Epithelial cell of proximal tubule (primary cell): ENCODE measurements at regions not wholly inside any gene's neighbourhood (a gene's known extent, or its start where the extent isn't known, plus 50 kb on each side); places are given as distances from the start of the nearest gene placed in this dataset.

Source experiments
- DNase-seq: peaks from one replicate; pipeline ENCODE4 v3.0.0-alpha.2; 2011; ENCODE audit warnings: low read depth
- H3K4me3 ChIP-seq: 2 replicates; pipeline ENCODE4 v1.5.1; 2011; ENCODE audit warnings: low read depth, mild to moderate bottlenecking, low read length
- CTCF ChIP-seq: conservative IDR thresholded peaks from 2 replicates; pipeline ENCODE4 v1.5.1; 2012; ENCODE audit warnings: low read depth, mild to moderate bottlenecking, low read length

GRCh38 chr6:140225701-140226436, 851.4 kb upstream of the CITED2 start:
- DNase-seq, result no peak
- TF ChIP-seq CTCF, result no peak
- no peak overlapping the region for H3K4me3 ChIP-seq

GRCh38 chr6:140217283-140217682, 842.8 kb upstream of the CITED2 start:
- DNase-seq, result no peak
- H3K4me3 ChIP-seq, result no peak overlapping the region
- TF ChIP-seq CTCF, result no peak

GRCh38 chr6:140209775-140210174, 835.3 kb upstream of the CITED2 start:
- no peak overlapping the region for H3K4me3 ChIP-seq
- no peak for TF ChIP-seq CTCF
- no peak for DNase-seq

- DNase-seq, result no peak
- no peak overlapping the region for H3K4me3 ChIP-seq
Measured at GRCh38 chr6:140208286-140208685, 833.8 kb upstream of the CITED2 start.

GRCh38 chr6:140205795-140206593, 831.5 kb upstream of the CITED2 start:
- H3K4me3 ChIP-seq, result no peak overlapping the region
- no peak for DNase-seq
- TF ChIP-seq CTCF, result no peak

More at GRCh38 chr6:140208286-140208685, 833.8 kb upstream of the CITED2 start:
- no peak for TF ChIP-seq CTCF

- H3K4me3 ChIP-seq, result no peak overlapping the region
- DNase-seq, result no peak
- TF ChIP-seq CTCF, result no peak
Measured at GRCh38 chr6:140204154-140204553, 829.7 kb upstream of the CITED2 start.
